ENCODE measurements at regions not wholly inside any gene's neighbourhood (a gene's known extent, or its start where the extent isn't known, plus 50 kb on each side); places are given as distances from the start of the nearest gene placed in this dataset.

- DNase-seq (ENCODE audit: low spot score): no peak
Observed at GRCh38 chr1:119308130-119308700, 60.4 kb upstream of the HAO2 start.

DNA sequence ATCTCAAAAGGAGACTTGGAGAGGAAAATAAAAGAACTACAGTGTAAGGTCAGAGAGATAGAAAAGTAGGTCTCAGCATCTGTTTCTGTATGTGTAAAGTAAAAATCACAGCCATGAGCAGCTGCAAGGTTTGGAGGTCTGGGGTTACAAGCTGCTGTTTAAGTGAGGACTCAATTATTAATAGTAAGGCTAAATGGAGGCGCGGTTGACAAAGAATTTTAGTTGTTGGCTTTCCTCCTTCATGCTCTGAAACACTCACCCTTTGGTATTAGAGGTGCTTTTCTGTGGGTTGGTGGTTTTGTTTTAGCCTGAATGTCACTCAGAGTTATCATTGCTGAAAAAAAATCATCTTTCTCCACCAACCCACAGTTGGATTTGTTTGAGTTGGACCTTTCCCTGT lies 59.8 kb upstream of the HAO2 start:
- no peak for DNase-seq (ENCODE audit: low spot score)

GRCh38 chr1:119310301-119310700 lies 58.3 kb upstream of the HAO2 start:
- no peak for DNase-seq (ENCODE audit: low spot score)

DNA sequence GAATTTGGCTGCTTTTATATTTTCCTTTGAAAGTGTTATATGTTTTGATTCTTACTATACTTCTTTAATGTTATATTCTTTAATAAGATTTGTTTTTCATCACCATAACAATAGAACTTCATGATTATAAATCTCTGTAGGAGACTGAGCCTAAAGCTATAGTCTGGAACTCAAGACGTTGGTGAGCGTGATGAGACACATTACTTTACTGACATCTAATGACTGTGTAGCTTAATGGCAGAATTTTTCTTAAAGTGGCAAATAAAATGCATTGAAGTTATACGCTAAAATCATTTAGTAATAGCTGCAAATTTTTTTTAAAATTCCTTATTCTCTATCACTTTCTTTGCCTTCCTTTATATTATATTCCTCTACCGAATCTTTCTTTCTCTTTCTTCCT lies 56.1 kb upstream of the HAO2 start:
- no peak for DNase-seq (ENCODE audit: low spot score)

DNA sequence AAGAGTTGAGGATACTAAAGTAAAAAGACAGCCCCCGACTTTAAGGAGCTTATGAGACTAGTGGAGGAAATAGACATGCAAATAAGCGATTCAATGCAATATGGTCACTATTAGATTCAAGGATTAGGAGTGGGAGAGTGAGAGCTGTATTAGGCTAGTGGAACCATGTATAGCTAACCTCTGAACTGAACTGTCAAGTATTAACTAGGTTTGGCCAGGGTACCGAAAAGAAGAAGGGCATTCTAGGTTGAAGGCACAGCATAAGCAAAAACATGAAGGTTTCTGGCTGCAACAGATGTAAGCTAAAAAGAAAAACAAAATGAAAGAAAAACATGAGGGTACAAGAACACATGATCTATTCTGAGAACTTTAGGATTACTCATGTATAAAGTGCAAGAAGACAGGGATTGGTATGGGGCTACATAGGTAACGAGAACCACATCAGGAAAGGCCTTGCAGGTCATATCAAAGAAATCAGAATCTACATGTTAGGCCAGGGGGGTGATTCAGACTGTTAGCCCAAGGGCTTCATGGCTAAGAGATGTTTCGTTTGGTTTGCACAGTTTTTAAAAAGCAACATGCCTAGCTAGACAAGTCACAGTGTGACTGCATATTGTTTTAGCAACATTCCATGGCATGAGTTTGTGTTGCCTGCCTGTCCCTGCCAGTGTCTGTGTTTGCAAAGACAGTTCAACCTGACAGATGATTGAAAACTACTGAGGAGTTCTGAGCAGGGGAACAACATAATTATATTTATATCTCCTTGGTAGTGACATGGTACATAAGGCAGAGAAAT lies 54.4 kb upstream of the HAO2 start:
- DNase-seq (ENCODE audit: low spot score): no peak

DNA sequence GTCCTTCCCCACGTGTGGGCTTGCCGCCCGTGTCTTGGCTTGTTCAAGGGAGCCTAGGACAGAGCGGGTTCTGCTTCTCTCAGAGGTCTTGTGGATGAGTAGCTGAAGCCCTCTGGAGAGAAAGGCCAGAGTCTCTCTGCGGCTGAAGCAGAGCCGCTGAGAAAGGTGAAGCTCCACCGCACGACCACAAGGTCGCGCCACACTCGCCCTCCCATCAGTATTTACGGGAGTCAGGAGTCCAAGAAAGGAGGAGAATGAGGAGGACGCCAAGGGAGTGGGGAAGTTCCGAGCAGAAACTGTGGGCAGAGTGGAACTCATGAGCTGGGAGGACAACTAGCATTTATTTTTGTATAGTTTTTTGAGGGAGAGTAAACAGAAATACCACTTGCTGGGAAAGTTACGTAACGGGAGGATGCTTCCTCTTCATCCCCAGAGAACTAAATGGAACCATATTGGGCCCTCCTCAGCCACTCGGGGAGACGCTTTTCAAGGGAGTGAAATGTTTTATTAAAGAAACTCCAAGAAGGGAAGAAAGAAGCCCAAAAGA lies 51.6 kb upstream of the HAO2 start:
- DNase-seq (ENCODE audit: low spot score): no peak

DNA sequence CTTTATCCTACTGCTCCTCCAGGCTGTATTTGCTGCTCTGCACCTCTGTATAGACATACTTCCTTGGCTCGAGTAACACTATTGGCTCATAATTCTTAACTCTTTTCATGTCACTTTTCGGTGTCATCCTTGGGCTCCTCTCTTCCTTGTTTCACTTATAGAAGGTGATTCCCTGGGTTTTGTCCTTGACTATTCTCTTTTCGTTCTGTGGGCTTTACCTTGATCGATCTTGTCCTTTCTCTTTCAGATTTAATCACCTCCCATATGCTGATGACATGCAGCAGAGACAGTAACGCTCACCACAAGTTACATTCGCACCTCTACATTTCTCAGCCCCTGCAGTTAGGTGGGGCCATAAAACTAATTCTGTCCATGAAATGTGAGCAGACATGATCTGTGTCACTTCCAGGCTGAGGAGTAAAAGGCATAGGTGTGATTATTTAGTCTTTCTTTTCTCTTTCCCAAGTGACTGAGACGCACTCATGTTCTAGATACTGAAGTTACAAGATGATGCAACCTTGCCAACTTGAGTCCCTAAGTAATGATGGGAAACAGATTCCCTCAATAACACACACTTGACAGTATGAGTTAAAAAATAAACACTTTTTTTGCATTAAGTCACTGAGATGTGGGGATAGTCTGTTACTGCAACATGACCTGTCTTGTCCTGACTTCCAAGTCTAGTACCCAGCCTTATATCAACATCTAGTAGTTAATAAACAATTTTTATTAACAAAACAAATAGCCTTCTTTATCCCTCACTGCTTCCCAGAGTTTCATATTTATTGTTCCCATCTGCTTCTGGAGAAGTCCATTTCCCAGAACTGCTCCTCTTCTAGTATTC lies 49.9 kb upstream of the HAO2 start:
- DNase-seq (ENCODE audit: low spot score): no peak

Data from hematopoietic multipotent progenitor cell treated with erythropoietin and hydrocortisone succinate and interleukin-3 and kit ligand, for 17 days (in vitro differentiated cells).